ENCODE measurements at regions not wholly inside any gene's neighbourhood (a gene's known extent, or its start where the extent isn't known, plus 50 kb on each side); places are given as distances from the start of the nearest gene placed in this dataset.

- TF ChIP-seq CTCF (IDR thresholded peaks at IDR 0.05; ENCODE audit: low read length) (no peak), EZH2 (IDR thresholded peaks at IDR 0.05; ENCODE audit: borderline replicate concordance, low read length) (no peak)
These were observed 247.4 kb downstream of the CD109 start for GRCh38 chr6:73943411-73943810.
